IPS-20b (cell line): ENCODE measurements at regions not wholly inside any gene's neighbourhood (a gene's known extent, or its start where the extent isn't known, plus 50 kb on each side); places are given as distances from the start of the nearest gene placed in this dataset.

Experiments
- H3K27ac ChIP-seq: one replicate; pipeline ENCODE4 v1.5.1; 2013; ENCODE audit warnings: low read length
- H3K27me3 ChIP-seq: 2 replicates; pipeline ENCODE4 v1.6.1; 2013; ENCODE audit warnings: mild to moderate bottlenecking, low read length, inconsistent platforms; ENCODE audit not compliant: insufficient read depth
- H3K36me3 ChIP-seq: 2 replicates; pipeline ENCODE4 v1.6.1; 2013; ENCODE audit warnings: low read depth, mild to moderate bottlenecking, inconsistent platforms, low read length, moderate library complexity; ENCODE audit not compliant: insufficient read depth
- H3K4me1 ChIP-seq: 2 replicates; pipeline ENCODE4 v1.6.1; 2013; ENCODE audit warnings: mild to moderate bottlenecking, control low read depth, inconsistent platforms, low read length, moderate library complexity; ENCODE audit not compliant: insufficient read depth
- H3K4me3 ChIP-seq: 2 replicates; pipeline ENCODE4 v1.5.1; 2013; ENCODE audit warnings: mild to moderate bottlenecking, low read length, inconsistent platforms
- H3K9ac ChIP-seq: 2 replicates; pipeline ENCODE4 v1.6.1; 2013; ENCODE audit warnings: low read depth, mild to moderate bottlenecking, inconsistent platforms, low read length, moderate library complexity
- H3K9me3 ChIP-seq: 2 replicates; pipeline ENCODE4 v1.6.1; 2013; ENCODE audit warnings: mild to moderate bottlenecking, low read depth, low read length, inconsistent platforms; ENCODE audit not compliant: insufficient read depth

DNA sequence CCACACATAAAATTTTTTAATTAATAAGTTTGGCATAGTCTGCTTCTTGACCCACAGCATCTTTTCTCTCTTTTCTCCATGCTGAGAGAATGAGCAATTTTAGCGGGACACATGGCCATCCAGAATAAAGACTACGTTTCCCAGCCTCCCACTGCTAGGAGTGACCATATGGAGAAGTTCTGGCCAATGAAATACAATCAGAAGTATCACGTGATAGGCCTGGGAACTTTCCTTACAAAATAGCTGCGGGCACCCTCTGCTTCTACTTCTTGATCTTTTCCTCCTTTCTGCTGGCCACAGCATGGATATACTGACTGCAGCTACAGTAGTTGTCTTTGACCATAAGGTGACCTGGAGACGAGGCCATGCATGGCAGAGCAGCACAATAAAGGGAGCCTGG is 348.0 kb downstream of the BCOR start:
- no peak overlapping the region for H3K4me3 ChIP-seq
- no peak overlapping the region for H3K27ac ChIP-seq
- no peaks in the 10 kb centered on the region for H3K9me3 ChIP-seq
- H3K27me3 ChIP-seq = no peaks in the 10 kb centered on the region
- H3K4me1 ChIP-seq = no peaks in the 10 kb centered on the region
- no peaks in the 10 kb centered on the region for H3K36me3 ChIP-seq
- no peak overlapping the region for H3K9ac ChIP-seq

DNA sequence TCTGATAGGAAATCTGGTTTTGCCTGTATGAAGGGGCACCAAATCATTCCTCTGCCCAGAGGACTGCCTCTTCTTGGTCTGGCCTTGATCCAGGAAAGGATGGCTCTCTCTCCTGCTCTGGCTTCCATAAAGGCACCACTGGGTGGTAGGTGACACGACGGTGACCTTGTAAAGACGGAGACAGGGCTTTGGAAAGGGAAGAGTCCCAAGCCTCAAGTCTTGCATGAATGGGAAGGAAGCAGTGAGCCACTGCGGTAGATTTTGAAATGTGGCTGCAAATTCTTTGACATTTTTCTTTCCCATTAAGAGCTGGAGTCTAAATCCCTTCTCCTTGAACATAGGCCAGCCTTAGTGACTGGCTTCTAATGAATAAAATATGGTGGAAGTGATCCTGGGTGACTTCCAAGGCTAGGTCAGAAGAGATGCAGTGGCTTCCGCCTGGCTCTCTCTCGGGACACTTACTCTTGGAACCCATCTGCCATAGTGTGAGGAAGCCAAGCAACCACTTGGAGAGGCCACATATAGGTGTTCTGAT is 347.4 kb downstream of the BCOR start:
- H3K27ac ChIP-seq = no peak overlapping the region
- H3K9me3 ChIP-seq = no peaks in the 10 kb centered on the region
- no peaks in the 10 kb centered on the region for H3K27me3 ChIP-seq
- no peaks in the 10 kb centered on the region for H3K4me1 ChIP-seq
- H3K36me3 ChIP-seq = no peaks in the 10 kb centered on the region
- no peak overlapping the region for H3K9ac ChIP-seq
- H3K4me3 ChIP-seq = no peak overlapping the region

DNA sequence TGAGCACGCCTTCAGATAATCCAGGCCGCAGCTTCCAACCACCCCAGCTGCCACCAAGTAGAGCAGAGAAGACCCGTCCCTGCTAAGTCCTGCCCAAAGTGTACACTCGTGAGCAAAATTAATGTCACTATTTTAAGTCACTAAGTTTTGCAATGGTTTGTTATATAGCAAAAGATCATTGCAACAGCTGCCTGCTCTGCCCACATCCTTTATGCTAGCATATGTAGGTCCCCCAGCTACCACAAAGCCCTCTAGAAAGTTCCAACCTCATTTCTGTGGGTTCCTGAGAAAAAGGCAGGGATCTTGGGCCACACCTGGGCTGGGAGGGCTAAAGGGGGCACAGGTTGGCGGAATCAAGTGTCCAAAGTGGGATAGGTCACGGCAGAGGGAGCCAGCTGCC is 346.9 kb downstream of the BCOR start:
- H3K27me3 ChIP-seq = no peaks in the 10 kb centered on the region
- H3K9me3 ChIP-seq = no peaks in the 10 kb centered on the region
- H3K36me3 ChIP-seq = no peaks in the 10 kb centered on the region
- H3K27ac ChIP-seq = no peak overlapping the region
- no peak overlapping the region for H3K4me3 ChIP-seq
- H3K9ac ChIP-seq = no peak overlapping the region
- no peaks in the 10 kb centered on the region for H3K4me1 ChIP-seq

DNA sequence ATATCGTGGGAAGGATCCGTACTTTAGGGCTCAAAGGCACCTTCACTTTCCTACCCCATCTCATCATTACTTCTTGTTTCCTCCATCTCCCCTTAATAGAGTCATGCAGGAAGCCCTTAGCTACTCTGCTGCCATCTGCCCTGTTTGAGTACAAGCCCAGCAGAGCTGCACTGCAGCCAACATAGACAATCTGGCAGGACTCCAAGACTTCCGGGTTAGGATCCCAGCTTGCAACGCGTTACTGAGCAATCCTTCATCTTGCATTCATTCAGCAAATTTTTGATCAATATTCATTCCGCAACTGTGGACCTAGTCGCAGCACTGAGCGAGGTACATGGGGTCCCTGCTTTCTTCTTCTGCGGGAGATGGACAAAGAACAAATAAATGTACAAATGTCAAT is 344.9 kb downstream of the BCOR start:
- no peak overlapping the region for H3K27ac ChIP-seq

DNA sequence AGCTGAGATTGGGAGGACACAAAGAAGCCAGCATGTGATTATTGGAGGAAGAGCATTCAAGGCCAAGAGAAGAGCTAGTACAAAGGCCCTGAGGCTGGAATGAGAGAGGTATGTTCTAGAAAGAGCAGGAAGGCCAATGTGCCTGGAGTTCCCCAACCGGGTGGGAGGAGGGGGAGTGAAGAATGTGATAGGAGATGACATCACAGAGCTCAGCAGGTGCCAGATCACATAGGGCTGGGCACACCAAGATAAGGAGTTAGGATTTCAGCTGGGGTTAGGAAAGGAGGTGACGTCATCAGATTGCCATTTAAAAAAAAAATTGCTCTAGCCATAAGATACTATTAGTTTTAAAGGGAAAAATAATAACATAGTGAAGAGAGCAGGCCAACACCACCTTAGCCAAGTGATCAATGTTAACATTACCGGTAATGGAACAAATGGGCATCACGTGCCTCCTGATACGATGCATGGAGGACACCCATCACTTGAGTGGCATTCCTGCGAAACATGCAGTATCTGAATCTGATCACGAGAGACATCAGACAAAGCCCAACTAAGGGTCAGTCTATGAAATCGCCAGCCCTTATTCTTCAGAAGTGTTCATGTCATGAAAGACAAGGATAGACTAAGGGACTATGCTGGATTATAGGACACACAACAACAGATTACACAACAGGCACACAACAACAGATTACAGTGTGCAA is 344.3 kb downstream of the BCOR start:
- H3K9me3 ChIP-seq = no peaks in the 10 kb centered on the region
- no peak overlapping the region for H3K4me3 ChIP-seq
- H3K36me3 ChIP-seq = no peaks in the 10 kb centered on the region
- no peak overlapping the region for H3K27ac ChIP-seq
- H3K4me1 ChIP-seq = no peaks in the 10 kb centered on the region; the same call in 1 of the 2 replicates
- H3K27me3 ChIP-seq = no peaks in the 10 kb centered on the region
- no peak overlapping the region for H3K9ac ChIP-seq

More for the DNA sequence above, 344.9 kb downstream of the BCOR start:
- Histone ChIP-seq H3K9ac (no peak overlapping the region), H3K27me3 (no peaks in the 10 kb centered on the region), H3K4me1 (no peaks in the 10 kb centered on the region; the same call in 1 of the 2 replicates), H3K36me3 (no peaks in the 10 kb centered on the region), H3K4me3 (no peak overlapping the region), H3K9me3 (no peaks in the 10 kb centered on the region)

DNA sequence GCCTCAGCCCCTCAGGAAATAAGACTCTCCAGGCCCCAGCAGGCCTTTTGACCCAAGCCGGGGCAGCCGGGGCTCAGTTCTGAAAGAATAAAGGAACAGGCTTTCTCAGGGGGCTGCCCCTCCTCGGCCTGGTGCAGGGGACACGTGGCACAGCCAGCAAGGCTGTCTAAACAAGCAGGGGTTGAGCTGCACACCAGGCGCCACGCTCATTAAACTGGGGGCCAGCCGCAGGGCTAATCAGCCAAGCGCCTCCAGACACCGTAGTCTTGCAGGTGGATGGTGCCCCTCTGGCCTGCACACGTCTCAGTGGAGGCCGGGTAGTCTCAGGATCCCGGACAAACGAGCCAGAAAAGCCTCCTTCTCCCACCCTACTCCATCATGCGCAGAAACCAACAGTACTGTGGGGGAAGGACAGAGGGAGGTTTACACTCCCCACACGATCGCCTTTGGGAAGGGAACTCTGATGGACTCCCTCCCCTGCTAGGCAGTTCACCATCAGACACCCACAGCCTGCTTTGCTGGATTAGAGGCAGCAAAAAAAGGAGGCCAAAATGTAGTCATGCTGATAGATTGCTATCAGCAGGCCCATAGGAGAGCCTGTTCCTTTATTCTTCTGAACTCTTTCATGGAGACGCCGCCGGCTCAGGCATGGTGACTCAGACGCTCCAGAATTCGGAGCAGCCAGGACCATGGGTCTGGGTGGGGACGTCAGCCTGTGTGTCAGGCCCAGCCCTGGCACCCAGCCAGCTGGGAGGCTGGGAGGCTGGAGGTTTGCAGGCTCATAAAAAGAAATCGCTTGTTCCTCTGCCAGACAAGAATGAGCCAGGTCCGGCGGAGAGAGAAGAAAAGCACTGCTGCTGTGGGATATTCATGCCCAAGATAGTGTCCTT is 342.4 kb downstream of the BCOR start:
- H3K4me3 ChIP-seq = no peak overlapping the region
- no peak overlapping the region for H3K9ac ChIP-seq
- H3K27me3 ChIP-seq = no peaks in the 10 kb centered on the region
- H3K36me3 ChIP-seq = no peaks in the 10 kb centered on the region
- no peak overlapping the region for H3K27ac ChIP-seq
- H3K9me3 ChIP-seq = no peaks in the 10 kb centered on the region
- no peaks in the 10 kb centered on the region; the same call in 1 of the 2 replicates for H3K4me1 ChIP-seq

DNA sequence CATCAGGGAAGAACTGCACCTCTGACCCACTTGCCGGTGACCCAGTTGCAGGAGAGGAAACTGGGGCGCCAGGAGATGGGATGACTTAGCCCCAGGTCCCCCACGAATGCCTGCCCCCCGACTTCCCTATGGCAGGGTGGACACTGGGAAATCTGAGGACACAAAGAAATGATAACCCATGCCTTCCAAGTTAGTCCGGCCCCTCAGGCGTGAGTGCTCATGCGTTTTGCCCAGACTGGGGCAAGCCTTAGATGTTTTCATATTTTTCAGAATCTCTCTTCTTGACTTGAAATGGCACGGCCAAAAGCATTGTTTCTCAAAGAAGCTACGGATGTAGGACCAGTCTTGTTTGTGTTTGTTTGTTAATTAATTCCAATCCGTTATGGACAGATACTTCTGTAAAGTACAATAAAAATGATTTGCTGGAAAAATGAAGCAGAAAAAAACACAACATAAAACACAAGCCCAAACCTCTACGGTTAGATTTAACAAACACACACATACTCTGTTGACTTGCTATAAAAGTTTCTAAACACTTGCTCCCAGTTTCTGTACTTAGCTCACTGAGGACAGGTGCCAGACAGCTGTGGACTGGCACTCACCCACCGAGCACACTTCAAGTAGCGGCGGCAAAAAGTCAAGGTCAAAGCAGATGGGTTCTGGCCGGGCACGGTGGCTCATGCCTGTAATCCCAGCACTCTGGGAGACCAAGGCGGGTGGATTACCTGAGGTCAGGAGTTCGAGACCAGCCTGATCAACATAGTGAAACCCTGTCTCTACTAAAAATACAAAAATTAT is 341.5 kb downstream of the BCOR start:
- H3K9me3 ChIP-seq = no peaks in the 10 kb centered on the region
- H3K27ac ChIP-seq = no peak overlapping the region
- no peaks in the 10 kb centered on the region; the same call in 1 of the 2 replicates for H3K4me1 ChIP-seq
- no peak overlapping the region for H3K9ac ChIP-seq
- H3K36me3 ChIP-seq = no peaks in the 10 kb centered on the region
- H3K27me3 ChIP-seq = no peaks in the 10 kb centered on the region
- no peak overlapping the region for H3K4me3 ChIP-seq

DNA sequence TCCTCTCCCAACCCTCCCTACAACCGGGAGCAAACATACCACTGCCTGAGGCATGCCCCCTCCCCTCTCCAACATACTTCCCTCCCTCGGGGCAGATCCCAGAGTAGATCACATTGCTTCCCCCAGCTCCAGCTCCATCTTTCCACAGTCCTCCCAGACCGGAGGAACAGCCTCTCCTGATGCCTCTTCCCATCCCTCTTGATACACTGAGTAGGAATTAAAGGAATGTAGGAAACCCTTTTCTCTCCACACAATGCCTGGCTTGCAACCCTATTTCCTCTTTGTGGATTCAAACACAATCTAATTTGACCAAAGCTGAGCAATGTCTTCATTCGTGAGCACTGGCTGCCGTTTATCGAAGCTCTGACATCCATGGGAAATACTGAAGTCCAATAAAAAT is 339.8 kb downstream of the BCOR start:
- H3K9ac ChIP-seq = no peak overlapping the region
- H3K9me3 ChIP-seq = no peaks in the 10 kb centered on the region
- no peaks in the 10 kb centered on the region for H3K27me3 ChIP-seq
- H3K4me3 ChIP-seq = no peak overlapping the region
- no peaks in the 10 kb centered on the region; the same call in 1 of the 2 replicates for H3K4me1 ChIP-seq
- H3K27ac ChIP-seq = no peak overlapping the region
- no peaks in the 10 kb centered on the region for H3K36me3 ChIP-seq

DNA sequence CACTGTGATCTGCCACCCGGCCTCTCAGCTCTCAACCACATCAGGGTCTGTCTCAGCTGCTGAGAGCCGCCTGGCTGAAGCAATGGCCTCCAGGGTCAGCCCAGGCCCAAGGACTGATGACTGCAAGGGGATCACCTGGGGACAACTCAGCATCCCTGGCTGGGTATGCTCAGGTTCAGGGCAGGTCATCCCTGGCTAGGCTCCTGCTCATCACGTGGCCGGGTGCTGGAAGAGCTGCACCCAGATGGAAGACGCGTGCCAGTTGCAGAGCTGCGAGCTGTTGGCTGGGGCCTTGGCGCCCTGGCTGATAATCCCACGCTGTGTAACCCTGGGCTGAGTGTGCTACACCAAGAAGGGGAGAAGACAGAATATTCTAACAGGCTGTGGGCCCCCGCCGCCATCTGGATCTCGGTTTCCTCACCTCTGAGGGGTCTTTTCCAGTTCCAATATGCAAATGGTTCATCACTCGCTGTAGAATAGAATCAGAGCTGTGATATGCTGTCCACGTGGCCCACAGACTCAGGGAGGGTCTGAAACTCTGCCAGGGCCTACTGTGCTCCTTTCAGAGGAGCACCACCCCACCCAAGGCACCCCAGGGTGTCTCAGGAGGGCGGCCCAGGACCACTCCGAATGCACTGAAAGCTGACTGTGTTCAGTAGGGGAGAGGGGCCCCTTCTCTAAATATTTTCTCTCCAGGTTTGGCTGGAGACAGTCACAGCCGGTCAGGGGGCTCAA is 338.8 kb downstream of the BCOR start:
- no peaks in the 10 kb centered on the region for H3K36me3 ChIP-seq
- H3K4me1 ChIP-seq = peaks cover 2% of the 10 kb centered on the region
- H3K9me3 ChIP-seq = no peaks in the 10 kb centered on the region
- no peak overlapping the region for H3K4me3 ChIP-seq
- no peak overlapping the region for H3K27ac ChIP-seq
- no peaks in the 10 kb centered on the region for H3K27me3 ChIP-seq
- H3K9ac ChIP-seq = no peak overlapping the region

DNA sequence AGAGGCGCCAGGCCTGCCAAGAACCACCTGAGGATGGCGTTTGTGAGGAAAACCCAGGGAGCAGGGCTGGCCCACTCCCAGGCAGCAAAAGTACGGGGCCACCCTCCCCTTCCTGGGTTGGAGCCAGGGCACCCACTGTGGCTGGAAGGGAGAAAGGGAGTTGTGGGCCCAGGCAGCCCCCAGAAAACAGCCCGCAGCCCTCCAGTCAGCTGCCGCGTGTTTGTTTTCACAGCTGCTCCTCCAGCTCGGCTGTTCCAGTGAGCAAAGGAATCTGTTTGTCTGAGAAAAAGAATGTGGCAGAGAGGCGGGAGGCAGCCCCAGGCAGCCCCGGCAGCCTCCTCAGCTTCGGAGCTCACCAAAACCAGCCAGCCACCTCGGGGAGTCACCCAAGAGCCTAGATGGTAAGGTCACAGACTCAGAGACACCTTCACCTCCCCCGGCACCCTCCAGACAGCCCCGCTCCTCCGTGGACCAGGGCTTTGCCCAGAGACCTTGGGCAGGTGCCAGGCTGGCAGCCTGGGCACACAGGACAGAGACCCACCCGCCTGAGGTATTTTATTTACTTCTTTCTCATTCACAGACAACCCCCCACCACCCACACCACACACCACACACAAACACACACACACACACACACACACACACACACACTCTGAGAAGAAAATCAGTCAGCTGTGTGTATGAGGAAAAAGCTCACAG is 338.1 kb downstream of the BCOR start:
- no peak overlapping the region for H3K4me3 ChIP-seq
- no peak overlapping the region for H3K27ac ChIP-seq
- no peak overlapping the region for H3K9ac ChIP-seq
- H3K4me1 ChIP-seq = peaks cover 6% of the 10 kb centered on the region
- no peaks in the 10 kb centered on the region for H3K36me3 ChIP-seq
- no peaks in the 10 kb centered on the region for H3K9me3 ChIP-seq
- no peaks in the 10 kb centered on the region for H3K27me3 ChIP-seq
